ENCODE measurements at regions not wholly inside any gene's neighbourhood (a gene's known extent, or its start where the extent isn't known, plus 50 kb on each side); places are given as distances from the start of the nearest gene placed in this dataset.

- H3K4me1 ChIP-seq (ENCODE audit: control insufficient read depth in 3 of 3, insufficient read depth in 3 of 3, low read length in 3 of 3), result no peaks in the 10 kb centered on the region
- no peak overlapping the region for H3K4me3 ChIP-seq (ENCODE audit: low read length in 3 of 3)
- H3K36me3 ChIP-seq (ENCODE audit: control insufficient read depth in 3 of 3, insufficient read depth in 3 of 3, low read length in 3 of 3), result no peaks in the 10 kb centered on the region
- H3K9me3 ChIP-seq (ENCODE audit: control insufficient read depth in 3 of 3, low read length in 3 of 3), result no peaks in the 10 kb centered on the region
- H3K9ac ChIP-seq (ENCODE audit: low read depth in 1 of 3, low read length in 3 of 3), result no peak overlapping the region
- no peak overlapping the region for H3K27ac ChIP-seq (ENCODE audit: low read depth, low read length)
- H3K27me3 ChIP-seq (ENCODE audit: control insufficient read depth in 3 of 3, insufficient read depth in 3 of 3, low read length in 3 of 3), result peaks cover 0 to 3% (median 0%) of the 10 kb centered on the region in 3 donors
These were observed 248.2 kb upstream of the POU3F2 start for GRCh38 chr6:98586163-98586562.

GRCh38 chr6:98587555-98587954 is 246.8 kb upstream of the POU3F2 start:
- Histone ChIP-seq H3K4me3 (ENCODE audit: low read length in 3 of 3) (no peak overlapping the region), H3K9me3 (ENCODE audit: control insufficient read depth in 3 of 3, low read length in 3 of 3) (no peaks in the 10 kb centered on the region), H3K27me3 (ENCODE audit: control insufficient read depth in 3 of 3, insufficient read depth in 3 of 3, low read length in 3 of 3) (peaks cover 0 to 3% (median 0%) of the 10 kb centered on the region in 3 donors), H3K36me3 (ENCODE audit: control insufficient read depth in 3 of 3, insufficient read depth in 3 of 3, low read length in 3 of 3) (no peaks in the 10 kb centered on the region), H3K4me1 (ENCODE audit: control insufficient read depth in 3 of 3, insufficient read depth in 3 of 3, low read length in 3 of 3) (no peaks in the 10 kb centered on the region), H3K27ac (ENCODE audit: low read depth, low read length) (no peak overlapping the region), H3K9ac (ENCODE audit: low read depth in 1 of 3, low read length in 3 of 3) (no peak overlapping the region)

GRCh38 chr6:98589536-98589935 is 244.8 kb upstream of the POU3F2 start:
- H3K4me3 ChIP-seq (ENCODE audit: low read length in 3 of 3), result no peak overlapping the region
- H3K9me3 ChIP-seq (ENCODE audit: control insufficient read depth in 3 of 3, low read length in 3 of 3), result no peaks in the 10 kb centered on the region
- H3K36me3 ChIP-seq (ENCODE audit: control insufficient read depth in 3 of 3, insufficient read depth in 3 of 3, low read length in 3 of 3), result no peaks in the 10 kb centered on the region
- no peaks in the 10 kb centered on the region for H3K4me1 ChIP-seq (ENCODE audit: control insufficient read depth in 3 of 3, insufficient read depth in 3 of 3, low read length in 3 of 3)
- peaks cover 0 to 3% (median 0%) of the 10 kb centered on the region in 3 donors for H3K27me3 ChIP-seq (ENCODE audit: control insufficient read depth in 3 of 3, insufficient read depth in 3 of 3, low read length in 3 of 3)
- no peak overlapping the region for H3K27ac ChIP-seq (ENCODE audit: low read depth, low read length)
- no peak overlapping the region for H3K9ac ChIP-seq (ENCODE audit: low read depth in 1 of 3, low read length in 3 of 3)

DNA sequence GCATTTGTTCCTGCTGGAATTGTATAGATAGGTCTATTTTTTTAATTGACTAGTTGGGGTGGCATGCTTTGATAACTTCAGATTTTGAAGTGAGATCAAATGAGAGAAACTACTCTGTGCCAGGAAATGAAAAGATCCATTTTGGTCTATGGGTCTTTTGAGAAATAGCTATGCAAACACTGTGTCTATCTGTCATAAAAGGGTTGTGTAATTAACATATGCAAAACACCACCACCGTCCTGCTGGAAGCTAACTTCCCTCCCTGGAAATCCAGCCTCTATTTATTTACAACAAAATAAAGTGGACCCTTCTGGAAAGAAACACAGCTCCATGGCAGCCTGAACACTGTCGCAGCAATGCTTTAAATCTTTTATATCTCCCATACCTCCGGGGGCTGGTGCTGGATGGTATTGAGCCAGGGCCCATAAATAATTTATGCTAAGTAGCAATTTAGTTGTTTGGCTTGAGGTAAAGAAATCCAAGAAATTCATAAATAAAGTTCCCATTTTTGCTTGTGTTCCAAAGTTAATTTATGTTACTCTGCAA is 244.2 kb upstream of the POU3F2 start:
- no peak overlapping the region for H3K27ac ChIP-seq (ENCODE audit: low read depth, low read length)
- no peaks in the 10 kb centered on the region for H3K4me1 ChIP-seq (ENCODE audit: control insufficient read depth in 3 of 3, insufficient read depth in 3 of 3, low read length in 3 of 3)
- H3K27me3 ChIP-seq (ENCODE audit: control insufficient read depth in 3 of 3, insufficient read depth in 3 of 3, low read length in 3 of 3), result peaks cover 0 to 3% (median 0%) of the 10 kb centered on the region in 3 donors
- H3K4me3 ChIP-seq (ENCODE audit: low read length in 3 of 3), result no peak overlapping the region
- H3K36me3 ChIP-seq (ENCODE audit: control insufficient read depth in 3 of 3, insufficient read depth in 3 of 3, low read length in 3 of 3), result no peaks in the 10 kb centered on the region
- H3K9ac ChIP-seq (ENCODE audit: low read depth in 1 of 3, low read length in 3 of 3), result no peak overlapping the region
- no peaks in the 10 kb centered on the region for H3K9me3 ChIP-seq (ENCODE audit: control insufficient read depth in 3 of 3, low read length in 3 of 3)

- Histone ChIP-seq H3K27ac (ENCODE audit: low read depth, low read length) (no peak overlapping the region), H3K36me3 (ENCODE audit: control insufficient read depth in 3 of 3, insufficient read depth in 3 of 3, low read length in 3 of 3) (no peaks in the 10 kb centered on the region), H3K4me1 (ENCODE audit: control insufficient read depth in 3 of 3, insufficient read depth in 3 of 3, low read length in 3 of 3) (no peaks in the 10 kb centered on the region), H3K9me3 (ENCODE audit: control insufficient read depth in 3 of 3, low read length in 3 of 3) (no peaks in the 10 kb centered on the region), H3K9ac (ENCODE audit: low read depth in 1 of 3, low read length in 3 of 3) (no peak overlapping the region), H3K4me3 (ENCODE audit: low read length in 3 of 3) (no peak overlapping the region), H3K27me3 (ENCODE audit: control insufficient read depth in 3 of 3, insufficient read depth in 3 of 3, low read length in 3 of 3) (peaks cover 0 to 3% (median 0%) of the 10 kb centered on the region in 3 donors)
These were observed 243.4 kb upstream of the POU3F2 start for GRCh38 chr6:98590997-98591396.

GRCh38 chr6:98593676-98594075 is 240.7 kb upstream of the POU3F2 start:
- no peaks in the 10 kb centered on the region for H3K4me1 ChIP-seq (ENCODE audit: control insufficient read depth in 3 of 3, insufficient read depth in 3 of 3, low read length in 3 of 3)
- H3K9me3 ChIP-seq (ENCODE audit: control insufficient read depth in 3 of 3, low read length in 3 of 3), result no peaks in the 10 kb centered on the region
- no peak overlapping the region for H3K9ac ChIP-seq (ENCODE audit: low read depth in 1 of 3, low read length in 3 of 3)
- no peaks in the 10 kb centered on the region for H3K27me3 ChIP-seq (ENCODE audit: control insufficient read depth in 3 of 3, insufficient read depth in 3 of 3, low read length in 3 of 3)
- H3K36me3 ChIP-seq (ENCODE audit: control insufficient read depth in 3 of 3, insufficient read depth in 3 of 3, low read length in 3 of 3), result no peaks in the 10 kb centered on the region
- no peak overlapping the region for H3K27ac ChIP-seq (ENCODE audit: low read depth, low read length)
- H3K4me3 ChIP-seq (ENCODE audit: low read length in 3 of 3), result no peak overlapping the region

GRCh38 chr6:98601716-98602115 is 232.7 kb upstream of the POU3F2 start:
- no peaks in the 10 kb centered on the region for H3K27me3 ChIP-seq (ENCODE audit: control insufficient read depth in 3 of 3, insufficient read depth in 3 of 3, low read length in 3 of 3)

DNA sequence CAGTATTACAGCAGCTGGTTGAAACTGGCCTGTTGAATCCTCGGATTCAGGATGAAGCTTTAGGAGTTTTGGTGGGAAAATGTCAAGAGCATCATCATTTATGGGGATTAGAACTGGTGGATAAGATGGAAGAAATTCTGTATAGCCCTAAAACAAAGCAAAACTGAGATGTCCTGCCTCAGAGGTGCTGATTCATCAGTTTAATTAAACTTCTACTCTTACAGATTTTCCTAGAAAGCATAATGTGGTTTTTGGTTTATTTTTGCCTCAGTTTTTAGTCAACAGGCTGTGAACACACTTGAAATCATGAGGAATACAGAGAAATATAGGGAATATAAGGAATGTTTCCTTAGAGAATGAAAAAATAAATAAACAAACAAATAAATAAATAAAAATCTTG is 228.7 kb upstream of the POU3F2 start:
- H3K36me3 ChIP-seq (ENCODE audit: control insufficient read depth in 3 of 3, insufficient read depth in 3 of 3, low read length in 3 of 3), result no peaks in the 10 kb centered on the region
- H3K9me3 ChIP-seq (ENCODE audit: control insufficient read depth in 3 of 3, low read length in 3 of 3), result peaks cover 0 to 2% (median 0%) of the 10 kb centered on the region in 3 donors
- no peak overlapping the region for H3K4me3 ChIP-seq (ENCODE audit: low read length in 3 of 3)
- H3K9ac ChIP-seq (ENCODE audit: low read depth in 1 of 3, low read length in 3 of 3), result no peak overlapping the region
- H3K4me1 ChIP-seq (ENCODE audit: control insufficient read depth in 3 of 3, insufficient read depth in 3 of 3, low read length in 3 of 3), result no peaks in the 10 kb centered on the region
- no peak overlapping the region for H3K27ac ChIP-seq (ENCODE audit: low read depth, low read length)
- no peaks in the 10 kb centered on the region for H3K27me3 ChIP-seq (ENCODE audit: control insufficient read depth in 3 of 3, insufficient read depth in 3 of 3, low read length in 3 of 3)

More at GRCh38 chr6:98601716-98602115, 232.7 kb upstream of the POU3F2 start:
- Histone ChIP-seq H3K4me3 (ENCODE audit: low read length in 3 of 3) (no peak overlapping the region), H3K9ac (ENCODE audit: low read depth in 1 of 3, low read length in 3 of 3) (no peak overlapping the region), H3K36me3 (ENCODE audit: control insufficient read depth in 3 of 3, insufficient read depth in 3 of 3, low read length in 3 of 3) (no peaks in the 10 kb centered on the region), H3K9me3 (ENCODE audit: control insufficient read depth in 3 of 3, low read length in 3 of 3) (no peaks in the 10 kb centered on the region), H3K4me1 (ENCODE audit: control insufficient read depth in 3 of 3, insufficient read depth in 3 of 3, low read length in 3 of 3) (no peaks in the 10 kb centered on the region), H3K27ac (ENCODE audit: low read depth, low read length) (no peak overlapping the region)

DNA sequence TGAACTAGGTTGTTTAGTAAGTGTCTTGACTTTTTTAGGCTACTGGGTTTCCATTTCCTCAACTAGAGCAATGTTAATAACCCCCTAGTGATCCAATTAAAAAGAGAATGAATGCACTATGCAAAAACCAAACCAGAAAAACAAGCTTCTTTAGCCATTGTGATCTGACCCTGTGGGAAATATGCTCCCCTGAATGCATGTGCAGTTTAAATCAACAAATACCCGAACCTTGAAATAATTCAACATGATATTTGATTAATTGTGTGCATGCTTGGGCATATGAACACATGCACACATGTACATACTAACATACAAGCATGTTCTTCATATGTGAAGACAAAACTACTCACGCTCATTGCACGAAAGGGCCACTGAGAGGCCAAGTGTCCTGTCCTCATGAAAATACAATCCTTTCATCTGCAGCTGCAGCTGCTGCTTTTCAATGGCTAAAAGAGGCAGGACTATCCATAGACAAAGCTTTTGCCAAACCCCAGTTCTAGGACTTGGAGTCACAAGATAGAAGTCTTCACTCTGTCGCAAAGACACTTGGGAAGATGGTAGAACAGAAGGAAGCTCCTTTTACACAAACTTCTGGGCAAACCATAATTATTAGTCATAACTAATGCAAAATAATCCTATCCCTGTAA is 207.1 kb upstream of the POU3F2 start:
- H3K4me1 ChIP-seq (ENCODE audit: control insufficient read depth in 3 of 3, insufficient read depth in 3 of 3, low read length in 3 of 3), result no peaks in the 10 kb centered on the region
- H3K27ac ChIP-seq (ENCODE audit: low read depth, low read length), result no peak overlapping the region
- no peaks in the 10 kb centered on the region for H3K27me3 ChIP-seq (ENCODE audit: control insufficient read depth in 3 of 3, insufficient read depth in 3 of 3, low read length in 3 of 3)
- H3K36me3 ChIP-seq (ENCODE audit: control insufficient read depth in 3 of 3, insufficient read depth in 3 of 3, low read length in 3 of 3), result no peaks in the 10 kb centered on the region
- H3K4me3 ChIP-seq (ENCODE audit: low read length in 3 of 3), result no peak overlapping the region
- no peak overlapping the region for H3K9ac ChIP-seq (ENCODE audit: low read depth in 1 of 3, low read length in 3 of 3)
- H3K9me3 ChIP-seq (ENCODE audit: control insufficient read depth in 3 of 3, low read length in 3 of 3), result no peaks in the 10 kb centered on the region

GRCh38 chr6:98633886-98634285 is 200.5 kb upstream of the POU3F2 start:
- Histone ChIP-seq H3K9ac (ENCODE audit: low read depth in 1 of 3, low read length in 3 of 3) (no peak overlapping the region), H3K4me1 (ENCODE audit: control insufficient read depth in 3 of 3, insufficient read depth in 3 of 3, low read length in 3 of 3) (no peaks in the 10 kb centered on the region), H3K4me3 (ENCODE audit: low read length in 3 of 3) (no peak overlapping the region), H3K9me3 (ENCODE audit: control insufficient read depth in 3 of 3, low read length in 3 of 3) (no peaks in the 10 kb centered on the region), H3K36me3 (ENCODE audit: control insufficient read depth in 3 of 3, insufficient read depth in 3 of 3, low read length in 3 of 3) (no peaks in the 10 kb centered on the region), H3K27me3 (ENCODE audit: control insufficient read depth in 3 of 3, insufficient read depth in 3 of 3, low read length in 3 of 3) (no peaks in the 10 kb centered on the region), H3K27ac (ENCODE audit: low read depth, low read length) (no peak overlapping the region)

All from skeletal muscle tissue (tissue), 3 donors.